MCF 10A (cell line): ENCODE measurements at regions not wholly inside any gene's neighbourhood (a gene's known extent, or its start where the extent isn't known, plus 50 kb on each side); places are given as distances from the start of the nearest gene placed in this dataset.
"Not testable (repeated sequence)": the region's sequence is repeated elsewhere in the genome, so short reads cannot be mapped to it uniquely, and the experiment has no call there.

ENCODE experiments used
- BruUV-seq: library from RNA; stranded (reverse); fragments of 400-500 nt; replicated peaks from 2 replicates; lab custom pipeline; 2021; lab: Mats Ljungman, UMichigan
- CTCF ChIA-PET: fragments of 300-600 bp; sonication (Branson Sonifier 250); formaldehyde crosslinking; extraction: SDS; loops from one replicate; lab custom pipeline; 2021; ENCODE audit warnings: antibody characterized with exemption, inconsistent platforms; lab: Yijun Ruan, JAX
- POLR2A ChIA-PET: fragments of 300-600, 350-650 bp; sonication (Branson Sonifier 250); formaldehyde crosslinking; extraction: SDS; loops from one replicate; lab custom pipeline; 2020; ENCODE audit warnings: antibody characterized with exemption, inconsistent platforms; lab: Yijun Ruan, JAX
- DNase-seq: peaks from one replicate; pipeline ENCODE4 v3.0.0-alpha.2; 2018; ENCODE audit not compliant: unreplicated experiment
- H3K27ac Mint-ChIP-seq: one replicate; pipeline ENCODE4 v1.8.0; 2022; ENCODE audit warnings: mild to moderate bottlenecking, low read depth, mixed read lengths; ENCODE audit not compliant: unreplicated experiment
- H3K27me3 Mint-ChIP-seq: one replicate; pipeline ENCODE4 v1.8.0; 2022; ENCODE audit warnings: mixed read lengths; ENCODE audit not compliant: insufficient read depth, unreplicated experiment
- H3K36me3 Mint-ChIP-seq: one replicate; pipeline ENCODE4 v1.8.0; 2022; ENCODE audit warnings: mild to moderate bottlenecking, moderate library complexity, mixed read lengths; ENCODE audit not compliant: insufficient read depth, unreplicated experiment
- H3K4me1 Mint-ChIP-seq: one replicate; pipeline ENCODE4 v1.8.0; 2022; ENCODE audit warnings: mixed read lengths; ENCODE audit not compliant: insufficient read depth, unreplicated experiment
- H3K4me3 Mint-ChIP-seq: one replicate; pipeline ENCODE4 v1.8.0; 2022; ENCODE audit warnings: mild to moderate bottlenecking, moderate library complexity, mixed read lengths; ENCODE audit not compliant: unreplicated experiment
- H3K9me3 Mint-ChIP-seq: one replicate; pipeline ENCODE4 v1.8.0; 2022; ENCODE audit warnings: mixed read lengths; ENCODE audit not compliant: unreplicated experiment
- intact Hi-C: fragments of 100-400 bp; cut with micrococcal nuclease; formaldehyde crosslinking; loops from 2 replicates; pipeline ENCODE4 v1.14.1; 2022

GRCh38 chr2:87275974-87276629, 254.5 kb upstream of the PLGLB1 start:
- H3K36me3 Mint-ChIP-seq, H3K27me3 Mint-ChIP-seq, intact Hi-C loops, CTCF ChIA-PET, DNase-seq, H3K27ac Mint-ChIP-seq, H3K4me3 Mint-ChIP-seq, H3K4me1 Mint-ChIP-seq, POLR2A ChIA-PET, H3K9me3 Mint-ChIP-seq, BruUV-seq: not testable (repeated sequence)

- H3K36me3 Mint-ChIP-seq, CTCF ChIA-PET, BruUV-seq: not testable (repeated sequence)
Observed at GRCh38 chr2:87276673-87277072, 255.0 kb upstream of the PLGLB1 start.

GRCh38 chr2:87277734-87278133, 256.1 kb upstream of the PLGLB1 start:
- H3K27ac Mint-ChIP-seq, BruUV-seq, H3K36me3 Mint-ChIP-seq, CTCF ChIA-PET, H3K9me3 Mint-ChIP-seq, H3K4me1 Mint-ChIP-seq, DNase-seq, POLR2A ChIA-PET, H3K4me3 Mint-ChIP-seq, H3K27me3 Mint-ChIP-seq, intact Hi-C loops: not testable (repeated sequence)

More at GRCh38 chr2:87276673-87277072, 255.0 kb upstream of the PLGLB1 start:
- POLR2A ChIA-PET, DNase-seq, H3K27me3 Mint-ChIP-seq, H3K9me3 Mint-ChIP-seq, intact Hi-C loops, H3K4me1 Mint-ChIP-seq, H3K4me3 Mint-ChIP-seq, H3K27ac Mint-ChIP-seq: not testable (repeated sequence)

- H3K36me3 Mint-ChIP-seq, H3K4me3 Mint-ChIP-seq, POLR2A ChIA-PET, DNase-seq, H3K4me1 Mint-ChIP-seq, H3K9me3 Mint-ChIP-seq, intact Hi-C loops, CTCF ChIA-PET, H3K27ac Mint-ChIP-seq, H3K27me3 Mint-ChIP-seq, BruUV-seq: not testable (repeated sequence)
Observed at GRCh38 chr2:87280596-87281355, 259.1 kb upstream of the PLGLB1 start.

- DNase-seq, CTCF ChIA-PET, H3K9me3 Mint-ChIP-seq, H3K36me3 Mint-ChIP-seq, H3K27ac Mint-ChIP-seq, POLR2A ChIA-PET, BruUV-seq, intact Hi-C loops, H3K4me1 Mint-ChIP-seq, H3K27me3 Mint-ChIP-seq, H3K4me3 Mint-ChIP-seq: not testable (repeated sequence)
Observed at GRCh38 chr2:87283735-87284470, 262.3 kb upstream of the PLGLB1 start.

- H3K4me1 Mint-ChIP-seq, POLR2A ChIA-PET, H3K4me3 Mint-ChIP-seq, DNase-seq, BruUV-seq, H3K27me3 Mint-ChIP-seq, intact Hi-C loops, H3K27ac Mint-ChIP-seq, H3K9me3 Mint-ChIP-seq, H3K36me3 Mint-ChIP-seq, CTCF ChIA-PET: not testable (repeated sequence)
Observed at GRCh38 chr2:87284471-87284772, 262.8 kb upstream of the PLGLB1 start.

- H3K9me3 Mint-ChIP-seq, DNase-seq, H3K4me3 Mint-ChIP-seq, intact Hi-C loops, H3K27ac Mint-ChIP-seq, H3K36me3 Mint-ChIP-seq, CTCF ChIA-PET, BruUV-seq, H3K4me1 Mint-ChIP-seq, POLR2A ChIA-PET, H3K27me3 Mint-ChIP-seq: not testable (repeated sequence)
Observed at GRCh38 chr2:87285139-87285538, 263.5 kb upstream of the PLGLB1 start.

GRCh38 chr2:87290566-87291307, 269.1 kb upstream of the PLGLB1 start:
- H3K27ac Mint-ChIP-seq, H3K9me3 Mint-ChIP-seq, H3K36me3 Mint-ChIP-seq, CTCF ChIA-PET, H3K27me3 Mint-ChIP-seq, H3K4me1 Mint-ChIP-seq, H3K4me3 Mint-ChIP-seq, POLR2A ChIA-PET, intact Hi-C loops, DNase-seq, BruUV-seq: not testable (repeated sequence)
